ENCODE measurements at regions not wholly inside any gene's neighbourhood (a gene's known extent, or its start where the extent isn't known, plus 50 kb on each side); places are given as distances from the start of the nearest gene placed in this dataset.
"Not testable (repeated sequence)": the region's sequence is repeated elsewhere in the genome, so short reads cannot be mapped to it uniquely, and the experiment has no call there.

- DNase-seq (ENCODE audit: low read depth in 2 of 2), result no peak
These were observed 112.5 kb upstream of the NBPF11 start for GRCh38 chr1:148264374-148265276.

GRCh38 chr1:148263906-148264255 is 111.8 kb upstream of the NBPF11 start:
- DNase-seq (ENCODE audit: low read depth in 2 of 2), result peak in 1 of 2 donors; percentile 4

- peak; percentile 22 to 26 for DNase-seq (ENCODE audit: low read depth in 2 of 2)
These were observed 111.2 kb upstream of the NBPF11 start for GRCh38 chr1:148263128-148263905.

- not testable (repeated sequence) for DNase-seq (ENCODE audit: low read depth in 2 of 2)
These were observed 109.6 kb upstream of the NBPF11 start for GRCh38 chr1:148261684-148262083.

- DNase-seq (ENCODE audit: low read depth in 2 of 2), result not testable (repeated sequence)
These were observed 105.8 kb upstream of the NBPF11 start for GRCh38 chr1:148257886-148258285.

- peak in 1 of 2 donors; percentile 19 for DNase-seq (ENCODE audit: low read depth in 2 of 2)
These were observed 102.7 kb upstream of the NBPF11 start for GRCh38 chr1:148254611-148255429.

DNA sequence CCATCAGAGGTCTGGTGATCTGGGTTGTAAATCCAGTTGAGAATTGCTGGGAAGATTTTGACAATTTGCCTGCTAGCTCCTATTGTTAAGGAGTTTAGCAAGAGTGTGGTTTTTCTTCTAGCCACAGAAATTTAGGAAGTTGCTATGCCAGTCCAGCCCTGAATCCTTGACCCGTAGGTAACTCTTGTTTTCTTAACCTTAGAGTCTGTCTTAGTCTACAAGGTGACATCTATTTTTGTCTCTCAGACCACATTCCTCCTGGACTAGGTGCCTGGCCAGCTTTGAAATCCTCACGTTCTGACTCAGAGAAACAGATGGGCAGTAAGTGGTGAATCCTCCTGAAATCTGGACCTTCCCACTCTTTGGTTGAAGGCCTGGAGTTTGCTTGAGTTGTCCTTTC is 101.7 kb upstream of the NBPF11 start:
- DNase-seq (ENCODE audit: low read depth in 2 of 2), result not testable (repeated sequence)

DNA sequence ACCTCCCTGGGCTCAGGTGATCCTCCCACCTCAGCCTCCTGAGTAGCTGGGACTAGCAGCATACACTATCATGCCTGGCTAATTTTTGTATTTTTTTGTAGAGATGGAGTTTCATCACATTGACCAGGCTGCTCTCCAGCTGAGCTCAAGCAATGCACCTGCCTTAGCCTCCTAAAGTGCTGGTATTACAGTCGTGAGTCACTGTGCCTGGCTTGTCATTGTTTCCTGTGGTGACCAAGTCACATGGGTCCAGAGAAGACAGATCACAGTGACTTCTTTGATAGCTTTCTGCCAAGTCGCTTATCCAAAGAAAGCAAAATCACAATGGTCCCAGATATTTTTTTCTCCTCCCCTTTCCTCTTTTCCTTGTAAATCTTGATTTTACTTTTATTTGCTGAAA is 96.7 kb upstream of the NBPF11 start:
- DNase-seq (ENCODE audit: low read depth in 2 of 2), result not testable (repeated sequence)

DNA sequence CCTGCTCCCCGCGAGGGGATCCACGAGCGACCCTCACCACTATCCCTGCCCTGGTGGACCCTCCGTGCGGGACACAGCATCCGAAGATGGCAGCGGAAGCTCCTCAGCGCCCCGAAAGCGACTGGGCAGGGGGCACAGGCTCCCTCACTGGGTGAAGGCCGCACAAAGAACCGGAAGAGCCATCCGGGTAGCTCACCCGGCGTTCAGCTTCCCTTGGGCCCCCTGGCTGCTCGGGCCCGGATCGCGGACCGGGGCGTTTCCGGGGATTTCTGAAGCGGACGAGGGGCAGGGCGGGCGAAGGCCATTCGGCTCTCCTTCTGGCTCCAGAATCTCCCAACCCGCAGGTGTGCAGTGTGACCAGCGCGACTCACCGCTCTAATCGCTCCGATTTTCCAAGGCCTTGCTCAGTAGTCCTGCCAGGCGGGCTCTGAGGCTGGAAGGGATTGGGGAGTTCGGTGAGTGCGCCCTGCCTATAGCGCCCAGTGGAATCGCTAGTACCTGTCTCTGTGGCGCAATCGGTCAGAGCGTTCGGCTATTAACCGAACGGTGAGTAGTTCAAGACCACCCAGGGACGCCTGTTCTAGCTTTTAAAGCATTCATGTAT is 94.3 kb upstream of the NBPF11 start:
- not testable (repeated sequence) for DNase-seq (ENCODE audit: low read depth in 2 of 2)

DNA sequence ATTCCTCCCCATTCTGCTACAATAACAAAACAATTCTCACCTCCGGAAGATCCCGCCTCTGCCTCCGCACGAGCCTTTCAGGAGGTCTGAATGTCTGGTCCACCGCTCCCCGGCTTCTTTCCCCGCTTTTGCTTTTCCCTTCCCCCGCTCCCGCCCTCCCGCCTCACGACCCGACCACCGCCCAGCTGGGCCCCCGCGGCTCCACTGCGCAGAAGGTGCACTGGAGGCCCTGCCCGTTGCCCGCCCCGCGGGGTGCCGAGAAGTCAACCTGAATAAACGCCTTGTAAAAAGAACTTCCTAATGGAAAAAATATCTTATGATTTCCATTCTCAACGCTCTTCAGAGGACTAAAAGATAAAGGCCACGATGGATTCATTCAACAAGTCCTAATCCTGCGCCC is 93.8 kb upstream of the NBPF11 start:
- not testable (repeated sequence) for DNase-seq (ENCODE audit: low read depth in 2 of 2)

DNA sequence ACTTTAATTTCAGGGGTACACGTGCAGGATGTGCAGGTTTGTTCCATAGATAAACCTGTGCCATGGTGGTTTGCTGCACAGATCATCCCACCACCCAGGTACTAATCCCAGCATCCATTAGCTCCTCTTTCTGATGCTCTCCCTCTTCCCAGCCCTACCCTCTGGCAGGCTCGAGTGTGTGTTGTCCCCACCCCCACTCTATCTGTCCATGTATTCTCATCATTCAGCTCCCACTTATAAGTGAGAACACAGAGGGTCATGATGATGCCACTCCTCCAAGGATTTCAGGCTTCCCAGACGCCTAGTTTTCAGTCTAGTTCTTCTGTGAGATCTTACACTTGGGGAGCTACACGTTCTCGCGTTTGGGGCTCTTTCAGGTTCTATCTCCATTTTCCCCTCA is 93.4 kb upstream of the NBPF11 start:
- DNase-seq (ENCODE audit: low read depth in 2 of 2), result not testable (repeated sequence)

GRCh38 chr1:148233250-148233649 is 81.2 kb upstream of the NBPF11 start:
- DNase-seq (ENCODE audit: low read depth in 2 of 2), result not testable (repeated sequence)

DNA sequence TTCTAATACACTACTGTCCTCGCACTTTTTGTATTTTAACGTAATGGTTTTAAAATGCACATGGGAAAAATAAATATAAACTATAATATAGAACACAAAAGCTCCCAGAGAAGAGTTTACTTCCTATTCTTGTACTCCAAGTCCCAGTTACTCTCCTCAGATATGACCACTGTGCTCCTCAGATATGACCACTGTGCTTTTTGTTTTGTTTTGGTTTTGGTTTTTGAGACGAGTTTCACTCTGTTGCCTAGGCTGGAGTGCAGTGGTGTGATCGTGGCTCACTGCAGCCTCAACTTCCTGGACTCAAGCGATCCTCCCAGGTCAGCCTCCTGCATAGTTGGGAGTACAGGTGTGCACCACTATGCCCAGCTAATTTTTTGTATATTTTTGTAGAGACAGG is 76.8 kb upstream of the NBPF11 start:
- DNase-seq (ENCODE audit: low read depth in 2 of 2), result not testable (repeated sequence)

- DNase-seq (ENCODE audit: low read depth in 2 of 2), result not testable (repeated sequence)
These were observed 70.5 kb upstream of the NBPF11 start for GRCh38 chr1:148222399-148223159.

- DNase-seq (ENCODE audit: low read depth in 2 of 2), result not testable (repeated sequence)
These were observed 69.5 kb upstream of the NBPF11 start for GRCh38 chr1:148221593-148221992.

DNA sequence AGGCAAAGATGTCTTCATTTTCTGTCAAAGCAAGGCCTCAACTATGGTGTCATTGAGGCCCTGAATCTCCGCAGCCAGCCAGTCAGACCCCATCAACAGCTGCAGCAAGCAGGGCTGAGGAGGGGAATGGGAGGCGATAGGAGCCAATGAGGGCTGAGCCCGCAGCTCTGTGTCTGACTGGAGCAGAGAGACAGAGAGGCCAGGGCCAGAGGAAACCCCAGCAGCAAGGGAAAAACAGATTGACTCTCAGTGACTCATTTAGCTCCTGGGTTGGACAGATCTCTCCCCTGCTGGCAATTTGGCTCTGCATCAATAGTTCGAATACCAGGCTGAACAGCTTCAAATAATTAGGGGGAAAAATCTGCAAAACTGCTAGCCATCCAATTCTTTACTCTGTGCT is 67.1 kb upstream of the NBPF11 start:
- DNase-seq (ENCODE audit: low read depth in 2 of 2), result not testable (repeated sequence)

DNA sequence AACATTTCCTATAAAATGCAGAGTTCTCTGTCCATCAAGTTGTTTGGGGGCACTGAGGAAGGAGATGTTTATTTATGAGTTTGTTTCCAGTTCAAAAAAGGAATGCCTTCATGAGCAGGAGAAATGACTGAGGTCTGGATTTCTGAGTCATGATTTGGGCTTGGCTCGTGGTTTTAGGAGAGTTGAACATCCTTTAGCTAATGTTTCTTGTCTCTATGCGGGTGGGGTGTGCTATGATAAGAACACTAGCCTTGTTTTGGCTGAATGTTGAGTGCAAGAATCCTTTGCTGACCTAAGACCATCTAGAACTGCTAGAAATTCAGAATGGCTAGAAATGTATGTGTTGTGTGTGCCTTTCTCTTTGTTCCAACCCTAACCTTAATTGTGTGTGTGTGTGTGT is 59.1 kb upstream of the NBPF11 start:
- not testable (repeated sequence) for DNase-seq (ENCODE audit: low read depth in 2 of 2)

GRCh38 chr1:148210624-148211023 is 58.5 kb upstream of the NBPF11 start:
- not testable (repeated sequence) for DNase-seq (ENCODE audit: low read depth in 2 of 2)

- not testable (repeated sequence) for DNase-seq (ENCODE audit: low read depth in 2 of 2)
These were observed 58.1 kb upstream of the NBPF11 start for GRCh38 chr1:148210166-148210565.

DNA sequence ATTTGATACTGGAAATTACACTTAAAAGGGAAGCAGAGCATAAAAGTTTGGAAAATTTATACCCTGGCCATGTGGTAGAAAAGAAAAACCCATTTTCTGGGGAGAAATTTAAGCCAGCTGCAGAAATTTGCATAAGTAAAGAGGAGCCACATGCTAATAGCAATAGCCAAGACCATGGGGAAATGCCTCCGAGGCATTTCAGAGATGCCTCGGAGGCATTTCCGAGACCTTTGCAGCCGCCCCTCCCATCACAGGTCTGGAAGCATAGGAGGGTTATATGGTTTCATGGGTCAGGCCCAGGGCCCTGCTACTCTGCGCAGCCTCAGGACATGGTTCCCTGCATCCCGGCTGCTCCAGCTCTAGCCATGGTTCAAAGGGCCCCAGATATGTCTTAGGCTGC is 49.9 kb upstream of the NBPF11 start:
- DNase-seq (ENCODE audit: low read depth in 2 of 2), result not testable (repeated sequence)

Data from stimulated activated CD8-positive, alpha-beta memory T cell treated with anti-CD3 and anti-CD28 coated beads, Interleukin-7, amount 100 ng/mL, for 1 hour (primary cell).